K562 (cell line): ENCODE measurements at regions not wholly inside any gene's neighbourhood (a gene's known extent, or its start where the extent isn't known, plus 50 kb on each side); places are given as distances from the start of the nearest gene placed in this dataset.

Source experiments
- ATAC-seq: fragments of 200-7000 bp; cut with Tn5 transposase; 3 replicates; pipeline ENCODE4 v1.9.1; 2020; ENCODE audit warnings: moderate library complexity
- BruUV-seq: library from RNA; stranded (reverse); fragments of 400-500 nt; replicated peaks from 2 replicates; lab custom pipeline; 2021; lab: Mats Ljungman, UMichigan
- CTCF ChIA-PET: fragments of 300-600 bp; formaldehyde crosslinking; extraction: SDS; loops from one replicate; lab custom pipeline; 2021; ENCODE audit warnings: low intra/inter-chr PET ratio; lab: Yijun Ruan, JAX
- POLR2A ChIA-PET: fragments of 300-600, 350-650 bp; sonication (Branson Sonifier 250); formaldehyde crosslinking; extraction: SDS; loops from one replicate; lab custom pipeline; 2021; ENCODE audit warnings: antibody characterized with exemption, inconsistent platforms; lab: Yijun Ruan, JAX
- DNase-seq, 4 experiments: peaks; one replicate each; pipeline versions ENCODE4 v3.0.0 to v3.0.0-alpha.2; 2011 to 2018; ENCODE audit warnings: low spot score in 3 of 4, mixed read lengths in 3 of 4; ENCODE audit errors: extremely low read depth in 1 of 4
- FAIRE-seq: peaks from 2 replicates; lab custom pipeline; 2011; peaks lifted over from hg19 to GRCh38; lab: Jason Lieb, UNC
- H2AFZ ChIP-seq: 2 replicates; pipeline ENCODE4 v1.6.0; 2011; ENCODE audit warnings: low read depth, low read length, control low read depth, inconsistent platforms
- H3K27ac ChIP-seq: fragments of 200-600 bp; 3 replicates; pipeline ENCODE4 v1.8.0; 2011; ENCODE audit warnings: low read depth, mild to moderate bottlenecking, control low read depth, inconsistent platforms, low read length, moderate library complexity, mixed read lengths; ENCODE audit errors: extremely low read depth
- H3K27me3 ChIP-seq, 2 experiments: fragments of 300-600 bp in 1 of 2; 2 replicates in 1 of 2; 3 replicates in 1 of 2; pipeline versions ENCODE4 v1.6.0 to v1.8.0; 2011; ENCODE audit warnings: inconsistent platforms in 2 of 2, low read length in 2 of 2, mild to moderate bottlenecking in 1 of 2, mixed read lengths in 1 of 2, moderate library complexity in 1 of 2; ENCODE audit not compliant: control insufficient read depth in 2 of 2, insufficient read depth in 2 of 2
- H3K36me3 ChIP-seq: fragments of 300-600 bp; 3 replicates; pipeline ENCODE4 v1.8.0; 2011; ENCODE audit warnings: mild to moderate bottlenecking, low read length, inconsistent platforms; ENCODE audit not compliant: control insufficient read depth, insufficient read depth
- H3K4me1 ChIP-seq, 2 experiments: fragments of 200-600 bp in 1 of 2; replicated peaks in 1 of 2; 2 replicates in 1 of 2; 3 replicates in 1 of 2; pipeline versions ENCODE4 v1.5.1 to v1.8.0; 2011; ENCODE audit warnings: inconsistent platforms in 2 of 2, low read length in 2 of 2, mild to moderate bottlenecking in 1 of 2, mixed read lengths in 1 of 2, moderate library complexity in 1 of 2; ENCODE audit not compliant: control insufficient read depth in 2 of 2, insufficient read depth in 2 of 2
- H3K4me2 ChIP-seq: 2 replicates; pipeline ENCODE4 v1.6.1; 2011; ENCODE audit warnings: low read length, control low read depth, inconsistent platforms, mixed read lengths; ENCODE audit not compliant: insufficient read depth
- H3K4me3 ChIP-seq: fragments of 200-600 bp; sonication (generic), shearing (Covaris generic); 2 replicates; pipeline ENCODE4 v1.5.1; 2016; ENCODE audit warnings: control low read depth, inconsistent platforms
- H3K79me2 ChIP-seq: fragments of 200-600 bp; 3 replicates; pipeline ENCODE4 v1.8.0; 2011; ENCODE audit warnings: low read length, inconsistent platforms; ENCODE audit not compliant: control insufficient read depth, insufficient read depth
- H3K9ac ChIP-seq, 2 experiments: 2 replicates each; pipeline versions ENCODE4 v1.6.0 to v1.6.1; 2011; ENCODE audit warnings: low read depth in 2 of 2, low read length in 2 of 2, control low read depth in 1 of 2, inconsistent platforms in 1 of 2, mild to moderate bottlenecking in 1 of 2, mixed read lengths in 1 of 2; ENCODE audit not compliant: insufficient read depth in 1 of 2
- H3K9me1 ChIP-seq: one replicate; pipeline ENCODE4 v1.6.0; 2011; ENCODE audit warnings: inconsistent platforms, mild to moderate bottlenecking, low read length, moderate library complexity; ENCODE audit not compliant: control insufficient read depth, insufficient read depth
- H3K9me3 ChIP-seq: replicated peaks from 2 replicates; pipeline ENCODE4 v1.5.1; 2011; ENCODE audit warnings: low read depth, low read length, inconsistent platforms; ENCODE audit not compliant: control insufficient read depth, insufficient read depth
- H4K20me1 ChIP-seq: replicated peaks from 2 replicates; pipeline ENCODE4 v1.6.1; 2011; ENCODE audit warnings: low read length, inconsistent platforms, mixed read lengths; ENCODE audit not compliant: control insufficient read depth, insufficient read depth
- JUNB ChIP-seq: fragments of 450-650 bp; formaldehyde crosslinking; conservative IDR thresholded peaks from 2 replicates; pipeline ENCODE4 v1.4.0; 2020; ENCODE audit warnings: mild to moderate bottlenecking
- LCOR ChIP-seq: sonication (generic); formaldehyde crosslinking; IDR thresholded peaks from 2 replicates; pipeline ENCODE4 v1.8.0; 2022; ENCODE audit warnings: mild to moderate bottlenecking, missing genetic modification reagents
- MYBL2 ChIP-seq, 2 experiments: fragments of 450-650 bp in 1 of 2; sonication (generic) in 1 of 2; formaldehyde crosslinking in 1 of 2; IDR thresholded peaks; 2 replicates each; pipeline versions ENCODE4 v1.6.1 to v1.8.1; 2017 to 2022; ENCODE audit warnings: borderline replicate concordance in 1 of 2, inconsistent platforms in 1 of 2, low read depth in 1 of 2, mild to moderate bottlenecking in 1 of 2, missing genetic modification reagents in 1 of 2, moderate library complexity in 1 of 2
- PKNOX1 ChIP-seq: fragments of 450-650 bp; IDR thresholded peaks from 2 replicates; pipeline ENCODE4 v1.6.1; 2016
- PREB ChIP-seq: sonication (generic); formaldehyde crosslinking; IDR thresholded peaks from 2 replicates; pipeline ENCODE4 v1.8.1; 2023; ENCODE audit warnings: mild to moderate bottlenecking, missing genetic modification reagents
- SRSF3 ChIP-seq: fragments of 200-400 bp; formaldehyde crosslinking; IDR thresholded peaks from 2 replicates; pipeline ENCODE4 v1.6.1; 2016; ENCODE audit warnings: mild to moderate bottlenecking, low read length, moderate library complexity; ENCODE audit not compliant: insufficient read depth
- ZNF197 ChIP-seq: fragments of 200-800 bp; sonication (Bioruptor generic); IDR thresholded peaks from 2 replicates; pipeline ENCODE4 v1.6.1; 2016; ENCODE audit warnings: low read depth, missing genetic modification characterization, missing compliant biosample characterization
- ZNF561 ChIP-seq: fragments of 450-650 bp; formaldehyde crosslinking; conservative IDR thresholded peaks from 2 replicates; pipeline ENCODE4 v1.4.0; 2020; ENCODE audit warnings: mild to moderate bottlenecking, moderate library complexity
- WGBS: fragments of 100-300 bp; shearing (Covaris generic); methylation state at CpG from one replicate; pipeline ENCODE4 v1.1.6; 2016; ENCODE audit warnings: low coverage, mixed read lengths; ENCODE audit not compliant: insufficient coverage; ENCODE audit errors: missing lambda C conversion rate; 5-methylcytosine and 5-hydroxymethylcytosine counted together
- in situ Hi-C: fragments of 300-500 bp; cut with MboI; formaldehyde crosslinking; loops from 4 replicates; pipeline ENCODE4 v1.15.0; 2018; ENCODE audit warnings: inconsistent platforms, mixed read lengths
- intact Hi-C: fragments of 100-400 bp; cut with micrococcal nuclease; formaldehyde crosslinking; loops from 2 replicates; pipeline ENCODE4 v1.14.2; 2022
- TF ChIP-seq, protein P1 (sequence below): fragments of 450-650 bp; IDR thresholded peaks from 2 replicates; pipeline ENCODE4 v1.6.1; 2016; ENCODE audit warnings: low read depth

- no peak for TF ChIP-seq MYBL2 (IDR thresholded peaks at IDR 0.05; ENCODE audit: low read depth)
- no peak for TF ChIP-seq MYBL2 (CRISPR knock-in tag; IDR thresholded peaks at IDR 0.05; ENCODE audit: borderline replicate concordance)
- TF ChIP-seq ZNF561 (CRISPR knock-in tag) = no peak
- peak; percentile 29; the same call in 1 of the 2 replicates for TF ChIP-seq JUNB (CRISPR knock-in tag)
- TF ChIP-seq, all 486 proteins: peak for 7
Measured at GRCh38 chr7:112946350-112946749, 140.3 kb downstream of the GPR85 start (continued).

- Histone ChIP-seq H3K9ac (no peak overlapping the region), H3K4me2 (no peak overlapping the region), H2AFZ (peak overlapping the region; percentile 46), H3K79me2 (no peaks in the 10 kb centered on the region), H4K20me1 (no peaks in the 10 kb centered on the region), H3K9me3 (no peaks in the 10 kb centered on the region), H3K4me3 (no peak overlapping the region), H3K27ac (no peak overlapping the region), H3K4me1 (peaks cover 0 to 7% of the 10 kb centered on the region in 2 experiments; a peak in 3 of 5 replicates), H3K9me1 (no peaks in the 10 kb centered on the region), H3K36me3 (no peaks in the 10 kb centered on the region), H3K27me3 (no peaks in the 10 kb centered on the region)
- no peak for ATAC-seq
- ChIA-PET POLR2A (no interaction called here), CTCF (no interaction called here)
- WGBS = 14% methylated on average over 3 of the region's 3 CpGs
- no peak for DNase-seq
- BruUV-seq = no TSS peak
- FAIRE-seq = no peak
- intact Hi-C loops = no loop called here
- in situ Hi-C loops = no loop called here
- TF ChIP-seq PREB (CRISPR knock-in tag) = no peak
- TF ChIP-seq PKNOX1 = no peak
- no peak for TF ChIP-seq LCOR (CRISPR knock-in tag)
- TF ChIP-seq ZNF197 (CRISPR knock-in tag) = no peak
- TF ChIP-seq, protein P1, sequence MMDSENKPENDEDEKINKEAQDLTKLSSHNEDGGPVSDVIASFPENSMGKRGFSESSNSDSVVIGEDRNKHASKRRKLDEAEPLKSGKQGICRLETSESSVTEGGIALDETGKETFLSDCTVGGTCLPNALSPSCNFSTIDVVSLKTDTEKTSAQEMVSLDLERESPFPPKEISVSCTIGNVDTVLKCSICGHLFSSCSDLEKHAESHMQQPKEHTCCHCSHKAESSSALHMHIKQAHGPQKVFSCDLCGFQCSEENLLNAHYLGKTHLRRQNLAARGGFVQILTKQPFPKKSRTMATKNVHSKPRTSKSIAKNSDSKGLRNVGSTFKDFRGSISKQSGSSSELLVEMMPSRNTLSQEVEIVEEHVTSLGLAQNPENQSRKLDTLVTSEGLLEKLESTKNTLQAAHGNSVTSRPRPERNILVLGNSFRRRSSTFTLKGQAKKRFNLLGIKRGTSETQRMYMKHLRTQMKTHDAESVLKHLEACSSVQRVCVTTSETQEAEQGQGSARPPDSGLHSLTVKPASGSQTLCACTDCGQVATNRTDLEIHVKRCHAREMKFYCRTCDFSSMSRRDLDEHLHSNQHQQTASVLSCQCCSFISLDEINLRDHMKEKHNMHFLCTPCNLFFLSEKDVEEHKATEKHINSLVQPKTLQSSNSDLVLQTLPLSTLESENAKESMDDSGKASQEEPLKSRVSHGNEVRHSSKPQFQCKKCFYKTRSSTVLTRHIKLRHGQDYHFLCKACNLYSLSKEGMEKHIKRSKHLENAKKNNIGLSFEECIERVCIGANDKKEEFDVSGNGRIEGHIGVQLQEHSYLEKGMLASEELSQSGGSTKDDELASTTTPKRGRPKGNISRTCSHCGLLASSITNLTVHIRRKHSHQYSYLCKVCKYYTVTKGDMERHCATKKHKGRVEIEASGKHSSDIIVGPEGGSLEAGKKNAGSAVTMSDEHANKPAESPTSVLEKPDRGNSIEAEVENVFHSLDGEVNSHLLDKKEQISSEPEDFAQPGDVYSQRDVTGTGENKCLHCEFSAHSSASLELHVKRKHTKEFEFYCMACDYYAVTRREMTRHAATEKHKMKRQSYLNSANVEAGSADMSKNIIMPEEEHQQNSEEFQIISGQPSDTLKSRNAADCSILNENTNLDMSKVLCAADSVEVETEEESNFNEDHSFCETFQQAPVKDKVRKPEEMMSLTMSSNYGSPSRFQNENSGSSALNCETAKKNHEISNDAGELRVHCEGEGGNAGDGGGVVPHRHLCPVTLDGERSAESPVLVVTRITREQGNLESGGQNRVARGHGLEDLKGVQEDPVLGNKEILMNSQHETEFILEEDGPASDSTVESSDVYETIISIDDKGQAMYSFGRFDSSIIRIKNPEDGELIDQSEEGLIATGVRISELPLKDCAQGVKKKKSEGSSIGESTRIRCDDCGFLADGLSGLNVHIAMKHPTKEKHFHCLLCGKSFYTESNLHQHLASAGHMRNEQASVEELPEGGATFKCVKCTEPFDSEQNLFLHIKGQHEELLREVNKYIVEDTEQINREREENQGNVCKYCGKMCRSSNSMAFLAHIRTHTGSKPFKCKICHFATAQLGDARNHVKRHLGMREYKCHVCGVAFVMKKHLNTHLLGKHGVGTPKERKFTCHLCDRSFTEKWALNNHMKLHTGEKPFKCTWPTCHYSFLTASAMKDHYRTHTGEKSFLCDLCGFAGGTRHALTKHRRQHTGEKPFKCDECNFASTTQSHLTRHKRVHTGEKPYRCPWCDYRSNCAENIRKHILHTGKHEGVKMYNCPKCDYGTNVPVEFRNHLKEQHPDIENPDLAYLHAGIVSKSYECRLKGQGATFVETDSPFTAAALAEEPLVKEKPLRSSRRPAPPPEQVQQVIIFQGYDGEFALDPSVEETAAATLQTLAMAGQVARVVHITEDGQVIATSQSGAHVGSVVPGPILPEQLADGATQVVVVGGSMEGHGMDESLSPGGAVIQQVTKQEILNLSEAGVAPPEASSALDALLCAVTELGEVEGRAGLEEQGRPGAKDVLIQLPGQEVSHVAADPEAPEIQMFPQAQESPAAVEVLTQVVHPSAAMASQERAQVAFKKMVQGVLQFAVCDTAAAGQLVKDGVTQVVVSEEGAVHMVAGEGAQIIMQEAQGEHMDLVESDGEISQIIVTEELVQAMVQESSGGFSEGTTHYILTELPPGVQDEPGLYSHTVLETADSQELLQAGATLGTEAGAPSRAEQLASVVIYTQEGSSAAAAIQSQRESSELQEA = no peak
- TF ChIP-seq SRSF3 = no peak
Measured at GRCh38 chr7:112945046-112945445, 141.6 kb downstream of the GPR85 start.
